RWPE1 (cell line): ENCODE measurements at regions not wholly inside any gene's neighbourhood (a gene's known extent, or its start where the extent isn't known, plus 50 kb on each side); places are given as distances from the start of the nearest gene placed in this dataset.

Source experiments
- CTCF ChIA-PET: fragments of 350-600 bp; sonication (Branson Sonifier 250); formaldehyde crosslinking; extraction: SDS; loops from one replicate; lab custom pipeline; 2021; lab: Yijun Ruan, JAX
- POLR2A ChIA-PET: fragments of 400-600 bp; formaldehyde crosslinking; extraction: SDS; loops from one replicate; lab custom pipeline; 2020; ENCODE audit warnings: antibody characterized with exemption; ENCODE audit not compliant: low non-redundant PET; lab: Yijun Ruan, JAX
- DNase-seq: peaks from one replicate; pipeline ENCODE4 v3.0.0; 2012; ENCODE audit warnings: low spot score
- H3K27ac ChIP-seq: fragments of 450-650 bp; 2 replicates; pipeline ENCODE4 v1.5.1; 2017
- TF ChIP-seq, protein P1 (sequence below): fragments of 450-650 bp; conservative IDR thresholded peaks from 2 replicates; pipeline ENCODE4 v1.5.1; 2017; ENCODE audit warnings: low read depth, mild to moderate bottlenecking

DNA sequence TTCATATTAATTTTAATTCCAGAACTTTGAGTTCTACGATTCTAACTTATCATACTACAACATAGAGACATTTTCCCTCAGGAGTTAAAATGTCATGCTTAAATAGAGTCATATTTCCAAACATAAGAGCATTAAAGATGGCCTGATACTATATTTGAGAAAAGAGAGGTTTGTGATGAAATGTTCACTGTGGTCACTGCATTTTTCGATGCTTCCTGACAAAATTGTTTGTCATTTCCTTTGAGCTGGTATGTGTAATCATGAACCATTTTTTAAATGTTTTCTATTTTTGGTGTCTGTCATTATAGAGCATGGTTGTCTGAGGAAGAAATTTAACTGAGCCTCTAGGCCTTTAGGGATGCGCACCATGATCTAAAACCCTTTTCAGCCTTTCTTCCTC lies 721.4 kb upstream of the NR2F2 start:
- POLR2A ChIA-PET, result no interaction called here
- TF ChIP-seq, protein P1, sequence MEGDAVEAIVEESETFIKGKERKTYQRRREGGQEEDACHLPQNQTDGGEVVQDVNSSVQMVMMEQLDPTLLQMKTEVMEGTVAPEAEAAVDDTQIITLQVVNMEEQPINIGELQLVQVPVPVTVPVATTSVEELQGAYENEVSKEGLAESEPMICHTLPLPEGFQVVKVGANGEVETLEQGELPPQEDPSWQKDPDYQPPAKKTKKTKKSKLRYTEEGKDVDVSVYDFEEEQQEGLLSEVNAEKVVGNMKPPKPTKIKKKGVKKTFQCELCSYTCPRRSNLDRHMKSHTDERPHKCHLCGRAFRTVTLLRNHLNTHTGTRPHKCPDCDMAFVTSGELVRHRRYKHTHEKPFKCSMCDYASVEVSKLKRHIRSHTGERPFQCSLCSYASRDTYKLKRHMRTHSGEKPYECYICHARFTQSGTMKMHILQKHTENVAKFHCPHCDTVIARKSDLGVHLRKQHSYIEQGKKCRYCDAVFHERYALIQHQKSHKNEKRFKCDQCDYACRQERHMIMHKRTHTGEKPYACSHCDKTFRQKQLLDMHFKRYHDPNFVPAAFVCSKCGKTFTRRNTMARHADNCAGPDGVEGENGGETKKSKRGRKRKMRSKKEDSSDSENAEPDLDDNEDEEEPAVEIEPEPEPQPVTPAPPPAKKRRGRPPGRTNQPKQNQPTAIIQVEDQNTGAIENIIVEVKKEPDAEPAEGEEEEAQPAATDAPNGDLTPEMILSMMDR, result no peak
- no peak overlapping the region for H3K27ac ChIP-seq
- CTCF ChIA-PET, result no interaction called here
- DNase-seq, result no peak

DNA sequence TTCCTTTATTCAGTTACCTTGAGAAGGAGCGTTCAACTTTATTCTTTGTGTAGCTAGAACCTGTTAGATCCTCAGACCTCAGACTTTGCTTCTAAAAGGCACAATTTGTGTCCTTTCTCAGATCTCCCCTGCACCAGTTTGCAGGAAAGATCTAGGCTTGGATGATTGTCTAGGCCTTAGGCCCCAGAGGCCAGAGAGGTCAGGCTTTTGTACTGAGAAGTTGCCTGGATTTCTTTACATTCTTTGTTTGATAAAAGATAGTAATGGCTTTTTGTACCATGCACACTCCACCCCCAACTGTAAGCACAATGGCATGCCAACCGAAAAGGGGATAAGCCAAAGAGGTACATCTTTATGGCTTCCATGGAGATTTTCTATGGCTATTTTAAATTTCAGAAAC lies 719.6 kb upstream of the NR2F2 start:
- no peak overlapping the region for H3K27ac ChIP-seq
- no peak for DNase-seq
- TF ChIP-seq, protein P1, result no peak
- ChIA-PET CTCF (no interaction called here), POLR2A (no interaction called here)

DNA sequence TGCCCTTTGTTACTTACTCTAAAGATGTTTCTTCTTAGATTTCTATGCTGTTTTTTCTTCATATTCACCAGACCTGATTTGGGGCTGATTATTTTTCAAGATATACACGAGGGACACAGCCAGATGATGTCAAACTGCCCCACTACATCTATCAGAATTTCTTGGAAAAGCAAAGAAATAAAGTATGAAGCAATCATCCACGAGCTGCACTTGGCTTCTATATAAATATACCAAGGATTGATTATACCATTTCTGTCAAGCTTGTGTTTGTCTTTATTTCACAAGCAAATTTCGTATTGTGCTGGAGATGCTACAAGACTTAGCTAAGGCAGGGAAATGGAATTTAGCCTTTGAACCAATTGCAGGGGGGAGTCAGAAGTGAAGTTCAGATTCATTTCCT lies 715.1 kb upstream of the NR2F2 start:
- no peak for DNase-seq
- CTCF ChIA-PET, result no interaction called here
- no peak overlapping the region for H3K27ac ChIP-seq
- TF ChIP-seq, protein P1, result no peak
- POLR2A ChIA-PET, result no interaction called here

DNA sequence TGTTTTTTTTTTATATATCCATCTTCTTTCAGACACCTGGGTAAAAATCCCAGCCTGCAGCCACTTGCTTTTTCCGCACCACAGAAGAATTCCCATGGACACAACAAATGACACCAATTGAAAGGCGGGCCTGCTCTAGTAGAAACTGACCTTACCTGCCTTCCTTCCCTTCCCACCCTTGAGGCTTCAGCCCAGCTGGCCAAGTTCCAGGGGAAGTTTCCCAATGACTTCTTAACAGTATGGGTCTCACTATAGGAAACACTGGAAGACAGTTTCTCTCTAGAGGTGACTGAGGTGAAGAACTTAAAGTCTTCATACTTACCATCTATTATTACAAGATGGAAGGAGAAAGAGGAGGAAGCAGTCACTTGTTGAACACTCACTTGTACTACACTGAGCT lies 714.2 kb upstream of the NR2F2 start:
- TF ChIP-seq, protein P1, result no peak
- ChIA-PET CTCF (no interaction called here), POLR2A (no interaction called here)
- no peak overlapping the region for H3K27ac ChIP-seq
- DNase-seq, result no peak

DNA sequence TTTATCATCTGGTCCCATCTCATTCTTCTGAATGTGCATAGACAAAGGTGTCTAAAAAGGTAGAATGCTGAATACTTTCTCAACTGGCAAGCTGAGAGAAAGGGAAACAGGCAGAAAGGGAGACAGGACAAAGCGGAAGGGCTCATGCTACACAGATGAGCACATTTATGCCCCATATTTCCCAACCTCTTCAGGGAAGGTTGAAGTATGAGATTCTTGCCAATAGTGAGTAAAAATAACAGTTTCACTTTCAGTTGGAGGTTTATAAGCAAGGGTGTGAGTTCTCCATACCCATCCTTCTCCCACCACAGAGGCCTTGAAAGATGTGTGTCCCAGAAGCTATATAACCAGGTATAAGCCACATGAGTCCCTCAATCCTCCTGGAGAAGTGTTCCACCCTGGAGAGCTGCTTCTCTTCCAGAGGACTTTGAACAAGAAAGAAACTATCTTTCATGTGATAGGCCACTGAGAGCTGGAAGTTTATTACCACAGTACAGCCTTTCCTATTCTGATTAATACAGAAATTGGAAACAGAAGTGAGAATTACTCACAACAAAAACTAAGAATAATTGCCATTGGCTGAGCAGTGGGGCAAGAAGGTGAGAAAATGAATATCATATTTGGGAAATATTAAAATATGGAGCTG lies 709.4 kb upstream of the NR2F2 start:
- H3K27ac ChIP-seq, result no peak overlapping the region
- ChIA-PET CTCF (interaction anchor here (0.7 kb wide), 1 partner anchor 29 kb away, joined by 3 read pairs; no protein-coding TSS in a partner anchor), POLR2A (no interaction called here)
- no peak for DNase-seq
- TF ChIP-seq, protein P1, result no peak

DNA sequence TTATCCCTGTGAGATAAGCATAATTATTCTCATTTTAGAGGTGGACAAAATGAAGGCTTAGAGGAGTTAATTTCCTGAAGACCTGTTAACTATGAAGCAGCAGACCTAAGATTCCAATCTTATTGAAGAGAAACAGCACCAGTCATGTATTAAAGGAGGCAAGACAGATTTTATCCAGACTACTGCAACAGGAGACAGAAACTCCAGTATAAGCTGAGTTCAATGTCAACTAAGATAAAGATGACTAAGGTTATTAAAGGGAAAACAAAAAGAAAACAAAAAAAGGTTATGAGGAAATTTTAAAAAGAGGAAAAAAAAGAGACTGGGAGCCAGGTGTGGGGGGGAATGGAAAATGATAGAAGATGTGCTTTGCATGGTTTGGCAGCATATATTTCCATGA lies 707.7 kb upstream of the NR2F2 start:
- no peak for DNase-seq
- POLR2A ChIA-PET, result no interaction called here
- TF ChIP-seq, protein P1, result no peak
- no peak overlapping the region for H3K27ac ChIP-seq
- CTCF ChIA-PET, result no interaction called here
